Activated naive CD8-positive, alpha-beta T cell (primary cell): ENCODE measurements at regions not wholly inside any gene's neighbourhood (a gene's known extent, or its start where the extent isn't known, plus 50 kb on each side); places are given as distances from the start of the nearest gene placed in this dataset.
"Not testable (repeated sequence)": the region's sequence is repeated elsewhere in the genome, so short reads cannot be mapped to it uniquely, and the experiment has no call there.

ENCODE experiments used
- H3K27ac Mint-ChIP-seq: one replicate; pipeline ENCODE4 v1.8.0; 2021; ENCODE audit warnings: mixed read lengths
- H3K27me3 Mint-ChIP-seq: one replicate; pipeline ENCODE4 v1.8.0; 2021; ENCODE audit warnings: mixed read lengths
- H3K36me3 Mint-ChIP-seq: one replicate; pipeline ENCODE4 v1.8.0; 2021; ENCODE audit warnings: mixed read lengths
- H3K4me1 Mint-ChIP-seq: one replicate; pipeline ENCODE4 v1.8.0; 2021; ENCODE audit warnings: low read depth, mixed read lengths
- H3K4me3 Mint-ChIP-seq: one replicate; pipeline ENCODE4 v1.8.0; 2021; ENCODE audit warnings: mild to moderate bottlenecking, mixed read lengths
- H3K9me3 Mint-ChIP-seq: one replicate; pipeline ENCODE4 v1.8.0; 2021; ENCODE audit warnings: low read depth, mixed read lengths

DNA sequence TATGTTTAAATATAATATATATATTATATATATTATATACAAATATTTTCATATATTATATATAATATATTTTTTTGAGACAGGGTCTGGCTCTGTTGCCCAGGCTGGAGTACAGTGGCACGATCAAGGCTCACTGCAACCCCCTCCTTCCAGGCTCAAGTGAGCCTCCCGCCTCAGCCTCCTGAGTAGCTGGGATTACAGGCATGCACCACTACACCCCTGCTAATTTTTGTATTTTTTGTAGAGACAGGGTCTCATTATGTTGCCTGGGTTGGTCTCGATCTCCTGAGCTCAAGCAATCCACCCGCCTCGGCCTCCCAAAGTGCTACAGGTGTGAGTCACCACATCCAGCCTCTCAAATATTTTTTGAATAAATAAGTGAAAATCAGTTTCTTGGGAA, 215.5 kb downstream of the GATA3 start:
- Mint-ChIP-seq H3K4me3 (no peak overlapping the region), H3K4me1 (no peaks in the 10 kb centered on the region), H3K9me3 (no peaks in the 10 kb centered on the region), H3K27ac (no peak overlapping the region), H3K27me3 (no peaks in the 10 kb centered on the region), H3K36me3 (no peaks in the 10 kb centered on the region)

DNA sequence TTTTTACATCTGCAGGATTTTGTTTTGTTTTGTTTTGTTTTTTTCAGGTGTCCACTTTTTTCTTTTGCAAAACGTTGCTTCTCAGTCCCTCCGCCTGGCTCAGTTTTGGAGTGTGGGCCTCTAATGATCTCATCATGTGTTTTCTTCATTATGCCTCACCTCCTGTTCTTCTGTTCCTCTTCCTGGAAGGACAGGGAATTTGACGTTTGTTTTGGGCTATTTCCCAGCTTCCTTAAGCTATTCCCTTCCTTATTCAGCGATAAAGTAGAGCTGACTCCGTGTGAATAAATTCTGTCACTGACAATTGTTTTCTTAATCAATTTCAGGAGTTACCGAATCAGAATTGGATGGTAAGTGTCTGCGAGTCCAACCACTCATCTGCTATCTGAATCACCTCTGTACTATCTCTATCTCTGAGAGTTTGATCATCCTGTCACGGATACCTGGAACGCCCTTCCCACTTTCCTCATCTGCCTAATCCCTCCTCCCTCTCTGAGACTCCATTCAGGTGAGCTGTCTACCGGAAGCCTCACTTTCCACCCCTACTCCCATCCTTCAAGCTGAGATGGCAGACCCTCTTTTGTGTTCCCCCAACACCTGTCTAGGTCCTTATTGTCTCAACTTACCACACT, 218.4 kb downstream of the GATA3 start:
- Mint-ChIP-seq H3K27me3 (no peaks in the 10 kb centered on the region), H3K36me3 (no peaks in the 10 kb centered on the region), H3K27ac (no peak overlapping the region), H3K4me1 (no peaks in the 10 kb centered on the region), H3K4me3 (no peak overlapping the region), H3K9me3 (no peaks in the 10 kb centered on the region)

DNA sequence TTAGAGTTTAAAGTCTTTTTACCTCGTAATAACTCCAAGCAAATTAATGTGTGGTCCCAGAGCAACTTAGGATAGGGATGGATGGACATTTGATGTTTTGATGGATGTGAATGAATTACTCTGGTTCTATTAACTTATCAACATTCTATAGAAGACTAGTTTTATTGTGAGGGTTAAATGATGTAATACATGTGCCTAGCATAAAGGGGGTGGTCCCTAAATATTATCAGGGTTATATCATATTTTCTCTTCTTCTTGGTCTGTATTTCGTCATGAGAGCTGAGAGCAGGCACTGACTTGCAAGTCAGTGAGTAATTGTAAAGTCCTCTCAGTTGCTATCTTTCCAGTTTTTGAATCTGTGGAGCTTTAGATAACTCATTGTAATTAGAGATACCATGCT, 219.3 kb downstream of the GATA3 start:
- H3K4me3 Mint-ChIP-seq: no peak overlapping the region
- no peaks in the 10 kb centered on the region for H3K36me3 Mint-ChIP-seq
- no peaks in the 10 kb centered on the region for H3K27me3 Mint-ChIP-seq
- no peaks in the 10 kb centered on the region for H3K4me1 Mint-ChIP-seq
- H3K27ac Mint-ChIP-seq: no peak overlapping the region
- H3K9me3 Mint-ChIP-seq: no peaks in the 10 kb centered on the region

DNA sequence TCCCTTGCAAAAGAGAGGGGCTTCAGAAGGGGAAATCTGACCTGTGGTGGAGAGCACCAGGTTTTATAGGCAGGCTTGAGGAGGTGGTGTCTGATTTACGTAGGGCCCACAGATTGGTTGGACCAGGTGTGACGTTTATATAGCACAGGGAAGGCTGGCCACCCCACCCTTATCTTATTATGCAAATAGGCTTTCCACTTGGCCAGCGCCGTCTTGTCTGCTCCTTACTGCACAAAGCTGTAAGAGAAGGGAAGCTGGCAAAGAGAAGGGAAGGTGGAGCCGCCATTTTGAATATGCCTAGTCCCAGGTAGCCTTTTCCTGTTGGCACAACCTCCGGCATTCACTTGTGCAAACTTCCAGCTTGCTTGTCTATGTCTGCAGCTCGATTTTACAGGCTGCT, 221.4 kb downstream of the GATA3 start:
- H3K4me1 Mint-ChIP-seq: no peaks in the 10 kb centered on the region
- H3K36me3 Mint-ChIP-seq: no peaks in the 10 kb centered on the region
- H3K27ac Mint-ChIP-seq: no peak overlapping the region
- no peaks in the 10 kb centered on the region for H3K9me3 Mint-ChIP-seq
- no peak overlapping the region for H3K4me3 Mint-ChIP-seq
- H3K27me3 Mint-ChIP-seq: no peaks in the 10 kb centered on the region

DNA sequence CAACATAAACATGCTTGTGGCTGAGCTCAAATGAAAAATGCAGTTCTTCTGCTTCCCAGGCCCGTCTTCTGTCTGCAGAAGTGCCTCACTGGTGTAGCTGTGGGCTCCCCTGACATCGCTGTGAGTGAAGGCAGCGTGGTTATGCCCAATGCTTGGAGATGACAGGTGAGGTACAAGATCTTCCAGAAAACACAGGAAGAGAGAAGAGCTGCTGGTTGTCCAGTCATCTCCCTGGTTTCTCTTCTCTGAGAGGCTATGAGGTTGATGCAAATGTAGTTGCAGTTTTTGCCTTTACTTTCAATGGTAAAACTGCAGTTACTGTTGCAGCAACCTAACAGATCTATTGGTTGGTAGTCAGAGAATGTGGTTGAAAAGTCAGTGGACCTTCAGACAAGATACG, 223.6 kb downstream of the GATA3 start:
- Mint-ChIP-seq H3K36me3 (no peaks in the 10 kb centered on the region), H3K9me3 (no peaks in the 10 kb centered on the region), H3K27ac (no peak overlapping the region), H3K4me1 (peaks cover 5% of the 10 kb centered on the region), H3K27me3 (no peaks in the 10 kb centered on the region), H3K4me3 (no peak overlapping the region)

DNA sequence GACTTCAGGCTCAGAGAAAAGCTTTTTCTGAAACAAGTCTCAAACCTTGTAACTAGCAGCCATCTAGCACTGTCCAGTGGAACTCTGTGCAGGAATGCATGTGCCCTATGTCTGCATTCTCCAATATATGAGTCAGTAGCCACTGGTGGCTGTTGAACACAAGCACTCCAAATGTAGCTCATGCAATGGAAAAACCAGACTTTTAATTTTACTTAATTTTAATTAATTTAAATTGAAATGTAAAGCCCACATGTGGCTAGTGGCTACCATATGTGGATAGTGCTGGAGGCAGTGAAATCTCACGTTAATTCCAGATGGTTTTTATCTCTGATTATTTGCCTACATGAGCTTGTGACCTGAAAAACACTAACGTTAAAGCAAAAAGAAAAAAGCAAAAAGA, 225.1 kb downstream of the GATA3 start:
- Mint-ChIP-seq H3K4me1 (peaks cover 5% of the 10 kb centered on the region), H3K27ac (no peak overlapping the region), H3K36me3 (peaks cover 3% of the 10 kb centered on the region), H3K9me3 (no peaks in the 10 kb centered on the region), H3K27me3 (no peaks in the 10 kb centered on the region), H3K4me3 (no peak overlapping the region)

DNA sequence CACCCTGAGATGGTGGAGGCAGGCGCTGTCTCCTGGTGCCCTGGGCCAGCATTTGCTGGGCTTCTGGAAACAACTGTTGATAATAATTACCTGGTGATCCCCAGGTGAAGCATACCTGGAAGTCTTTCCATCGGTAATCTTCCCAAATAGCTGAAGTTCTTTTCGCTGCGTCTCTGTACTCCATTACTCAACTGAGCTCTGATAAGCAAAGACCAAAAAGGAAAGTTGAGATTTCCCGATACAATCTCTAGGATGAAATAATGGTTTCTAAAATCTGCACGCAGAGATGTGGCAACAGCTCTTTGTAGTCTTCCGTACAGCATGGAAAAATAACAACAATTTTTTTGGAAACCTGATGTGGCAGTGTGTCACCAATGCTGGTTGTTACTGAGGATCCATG, 226.5 kb downstream of the GATA3 start:
- Mint-ChIP-seq H3K27me3 (no peaks in the 10 kb centered on the region), H3K9me3 (no peaks in the 10 kb centered on the region)

DNA sequence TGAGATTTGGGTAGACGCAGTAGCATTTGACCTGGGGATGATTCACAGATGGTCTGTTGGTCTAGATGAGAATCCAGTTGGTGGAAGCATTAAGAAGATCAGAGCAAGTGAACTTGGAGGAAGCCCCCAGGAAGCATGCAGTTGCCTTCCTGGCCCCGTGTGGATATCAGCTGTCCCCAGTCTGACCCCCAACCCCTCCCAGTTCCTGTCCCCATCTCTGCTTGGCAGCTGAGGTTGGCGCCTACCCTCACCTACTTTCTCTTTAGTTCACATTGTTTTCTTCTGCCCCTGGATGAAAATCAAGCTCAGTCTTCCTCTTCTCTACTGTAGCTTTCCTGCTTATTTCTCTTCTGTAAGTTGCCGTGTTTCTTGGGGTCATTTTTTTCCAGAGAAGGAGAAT, 227.9 kb downstream of the GATA3 start:
- H3K9me3 Mint-ChIP-seq: no peaks in the 10 kb centered on the region
- peaks cover 5% of the 10 kb centered on the region for H3K4me1 Mint-ChIP-seq
- no peak overlapping the region for H3K4me3 Mint-ChIP-seq
- no peak overlapping the region for H3K27ac Mint-ChIP-seq
- peaks cover 3% of the 10 kb centered on the region for H3K36me3 Mint-ChIP-seq
- no peaks in the 10 kb centered on the region for H3K27me3 Mint-ChIP-seq

More for the DNA sequence above, 226.5 kb downstream of the GATA3 start:
- peaks cover 5% of the 10 kb centered on the region for H3K4me1 Mint-ChIP-seq
- H3K4me3 Mint-ChIP-seq: no peak overlapping the region
- peaks cover 3% of the 10 kb centered on the region for H3K36me3 Mint-ChIP-seq
- H3K27ac Mint-ChIP-seq: no peak overlapping the region

DNA sequence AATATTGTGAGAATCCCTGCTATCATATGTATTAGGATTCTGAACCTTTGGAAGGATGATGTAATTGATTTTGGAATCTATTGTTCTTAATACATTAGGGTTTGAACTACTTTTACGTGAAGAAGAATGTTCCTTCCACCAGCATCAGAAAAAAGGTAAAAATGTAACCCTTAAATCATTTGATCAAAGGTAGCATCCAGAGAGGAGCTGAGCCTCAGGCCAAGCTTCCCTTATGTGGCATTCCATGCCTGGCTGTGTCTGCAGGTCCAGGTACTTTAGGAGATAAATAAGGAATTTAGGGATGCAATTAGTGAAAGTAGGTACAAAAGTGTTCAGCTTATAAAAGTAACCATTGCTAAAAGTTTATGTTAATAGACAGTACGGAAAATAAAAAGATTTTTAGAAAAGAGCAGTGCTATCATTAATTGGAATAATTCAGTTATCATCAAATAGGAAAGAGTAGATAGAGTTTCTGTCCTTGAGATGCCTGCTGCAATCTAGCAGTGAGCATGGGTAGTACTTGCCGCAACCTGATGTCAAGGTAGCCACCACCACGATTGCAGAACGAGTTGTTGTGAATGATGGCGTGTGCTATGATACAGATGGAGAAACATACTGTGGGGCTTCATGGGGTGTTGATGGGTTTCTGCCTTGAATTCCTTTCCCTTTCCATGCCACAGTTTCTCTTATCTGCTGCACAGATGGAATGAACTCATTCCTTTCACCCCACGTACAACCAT, 228.8 kb downstream of the GATA3 start:
- H3K27me3 Mint-ChIP-seq: no peaks in the 10 kb centered on the region
- no peak overlapping the region for H3K27ac Mint-ChIP-seq
- H3K4me1 Mint-ChIP-seq: peaks cover 5% of the 10 kb centered on the region
- H3K4me3 Mint-ChIP-seq: no peak overlapping the region
- H3K9me3 Mint-ChIP-seq: no peaks in the 10 kb centered on the region
- H3K36me3 Mint-ChIP-seq: peaks cover 3% of the 10 kb centered on the region

DNA sequence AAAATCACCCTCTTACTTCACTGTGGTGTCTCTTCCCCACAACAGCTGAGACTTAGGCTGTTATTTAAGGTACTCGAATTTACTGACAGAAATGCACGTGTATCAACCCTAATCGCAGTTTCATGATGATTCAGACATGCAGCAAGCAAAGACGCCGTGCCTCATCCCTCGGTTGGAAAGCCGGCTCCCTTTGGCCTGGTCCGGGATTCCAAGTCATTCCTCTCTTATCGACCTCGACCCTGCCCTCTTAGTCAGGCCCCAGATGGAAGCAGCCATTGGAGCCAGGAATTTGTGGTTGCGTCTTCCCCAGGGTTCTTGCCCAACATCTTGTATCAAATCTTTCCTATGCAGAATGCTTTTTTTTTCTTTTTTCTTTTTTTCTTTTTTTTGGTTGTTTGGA, 229.5 kb downstream of the GATA3 start:
- H3K27me3 Mint-ChIP-seq: no peaks in the 10 kb centered on the region

DNA sequence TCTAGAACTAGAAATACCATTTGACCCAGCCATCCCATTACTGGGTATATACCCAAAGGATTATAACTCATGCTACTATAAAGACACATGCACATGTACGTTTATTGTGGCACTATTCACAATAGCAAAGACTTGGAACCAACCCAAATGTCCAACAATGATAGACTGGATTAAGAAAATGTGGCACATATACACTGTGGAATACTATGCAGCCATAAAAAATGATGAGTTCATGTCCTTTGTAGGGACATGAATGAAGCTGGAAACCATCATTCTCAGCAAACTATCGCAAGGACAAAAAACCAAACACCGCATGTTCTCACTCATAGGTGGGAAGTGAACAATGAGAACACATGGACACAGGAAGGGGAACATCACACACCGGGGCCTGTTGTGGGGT, 231.5 kb downstream of the GATA3 start:
- H3K4me1 Mint-ChIP-seq, H3K27me3 Mint-ChIP-seq, H3K27ac Mint-ChIP-seq, H3K4me3 Mint-ChIP-seq, H3K9me3 Mint-ChIP-seq, H3K36me3 Mint-ChIP-seq: not testable (repeated sequence)

More for the DNA sequence above, 229.5 kb downstream of the GATA3 start:
- Mint-ChIP-seq H3K4me3 (no peak overlapping the region), H3K9me3 (no peaks in the 10 kb centered on the region), H3K27ac (no peak overlapping the region), H3K36me3 (peaks cover 3% of the 10 kb centered on the region), H3K4me1 (peaks cover 5% of the 10 kb centered on the region)

DNA sequence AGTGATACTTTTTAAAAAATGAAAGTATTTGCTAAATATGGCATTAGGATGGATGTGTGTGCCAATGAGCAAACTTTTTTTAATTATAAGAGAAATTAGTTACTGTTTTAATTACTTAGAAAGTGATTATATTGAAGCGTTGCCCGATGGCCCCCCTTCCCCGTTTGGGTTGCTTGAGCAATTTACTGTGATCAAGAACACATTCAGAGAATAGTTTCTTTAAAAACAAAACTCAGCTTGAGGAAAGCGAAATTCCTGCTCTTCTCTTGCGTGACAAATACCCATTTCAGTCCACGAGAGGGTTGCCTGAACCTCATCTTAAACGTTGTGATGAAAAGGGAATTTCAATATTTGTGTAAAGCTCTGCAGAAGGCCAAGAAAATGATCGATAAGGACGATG, 234.1 kb downstream of the GATA3 start:
- no peak overlapping the region for H3K4me3 Mint-ChIP-seq
- H3K9me3 Mint-ChIP-seq: no peaks in the 10 kb centered on the region
- H3K4me1 Mint-ChIP-seq: no peaks in the 10 kb centered on the region
- H3K27ac Mint-ChIP-seq: no peak overlapping the region
- peaks cover 3% of the 10 kb centered on the region for H3K36me3 Mint-ChIP-seq
- no peaks in the 10 kb centered on the region for H3K27me3 Mint-ChIP-seq

DNA sequence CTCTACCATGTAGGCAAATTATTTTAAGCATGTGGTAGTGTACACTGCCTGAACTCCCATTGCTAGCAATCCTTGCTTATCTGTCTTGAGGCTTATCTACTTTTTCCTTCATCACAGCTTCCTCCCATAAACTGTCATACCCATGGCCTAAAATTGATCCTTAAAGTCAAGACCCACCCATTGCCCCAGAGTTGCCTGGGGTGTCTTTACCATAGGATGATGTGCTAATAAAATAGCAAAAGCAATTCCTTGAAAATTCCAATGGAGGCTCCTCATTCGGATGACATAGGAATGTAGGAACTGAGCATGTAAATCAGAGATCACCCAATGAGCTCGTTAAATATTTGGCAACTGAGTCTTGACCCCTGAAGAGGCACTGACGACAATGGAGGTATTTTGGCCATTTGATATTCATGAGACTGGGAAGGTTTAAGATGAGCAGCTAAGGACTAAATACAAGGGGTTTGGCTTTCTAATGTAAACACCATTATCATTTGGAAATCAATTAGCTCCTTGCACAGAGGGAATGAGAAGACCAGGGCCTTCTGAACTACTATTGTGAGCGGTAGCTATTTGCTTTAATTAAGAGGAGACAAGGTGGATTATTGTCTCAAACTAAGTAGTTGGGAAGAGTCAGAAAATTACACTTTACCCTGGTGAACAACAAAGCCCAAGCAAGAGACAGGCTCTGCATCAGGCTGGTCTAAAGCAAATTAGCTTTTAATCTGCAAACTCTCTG, 234.9 kb downstream of the GATA3 start:
- H3K9me3 Mint-ChIP-seq: no peaks in the 10 kb centered on the region
- H3K4me3 Mint-ChIP-seq: no peak overlapping the region
- no peaks in the 10 kb centered on the region for H3K4me1 Mint-ChIP-seq
- H3K27me3 Mint-ChIP-seq: no peaks in the 10 kb centered on the region
- H3K36me3 Mint-ChIP-seq: peaks cover 1% of the 10 kb centered on the region
- H3K27ac Mint-ChIP-seq: no peak overlapping the region

DNA sequence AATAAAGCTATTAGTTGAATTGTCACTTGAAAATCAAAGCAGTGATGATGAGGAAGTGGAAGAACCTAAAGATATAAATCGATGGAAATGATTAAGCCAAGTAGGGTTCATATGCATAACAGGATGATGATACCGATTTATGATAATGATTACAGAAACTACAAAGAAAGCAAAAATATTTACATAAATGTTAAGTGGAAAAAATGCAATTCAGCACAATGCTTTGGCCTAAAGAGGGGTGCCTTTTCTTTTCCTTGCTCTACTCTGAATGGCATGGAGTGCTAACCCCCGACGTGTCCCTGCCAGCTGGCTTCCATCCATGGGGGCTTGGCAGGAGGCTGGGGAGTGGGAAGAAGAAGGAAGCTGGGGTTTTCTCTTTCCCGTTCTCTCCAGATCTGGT, 240.3 kb downstream of the GATA3 start:
- Mint-ChIP-seq H3K9me3 (no peaks in the 10 kb centered on the region), H3K27ac (no peak overlapping the region), H3K4me3 (no peak overlapping the region), H3K36me3 (no peaks in the 10 kb centered on the region), H3K27me3 (no peaks in the 10 kb centered on the region), H3K4me1 (peaks cover 2% of the 10 kb centered on the region)

DNA sequence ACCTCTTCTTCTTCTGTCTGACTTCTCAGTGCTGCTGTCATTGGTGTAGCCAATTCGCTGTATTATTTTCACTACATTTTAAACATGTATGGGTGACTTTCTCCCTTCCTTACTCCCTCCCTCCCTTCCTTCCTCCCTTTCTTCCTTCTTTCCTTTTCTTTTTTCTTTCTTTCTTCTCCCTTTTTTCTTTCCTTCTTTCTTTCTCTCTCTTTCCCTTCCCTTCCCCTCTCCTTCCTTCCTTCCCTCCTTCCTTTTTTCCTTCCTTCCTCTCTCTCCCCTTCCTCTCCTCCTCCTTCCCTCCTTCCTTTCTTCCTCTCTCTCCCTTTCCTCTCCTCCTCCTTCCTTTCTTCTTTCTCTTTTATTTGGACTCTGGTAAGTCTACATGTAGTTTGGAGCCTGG, 240.8 kb downstream of the GATA3 start:
- H3K4me1 Mint-ChIP-seq: peaks cover 2% of the 10 kb centered on the region
- no peaks in the 10 kb centered on the region for H3K27me3 Mint-ChIP-seq
- H3K36me3 Mint-ChIP-seq: no peaks in the 10 kb centered on the region
- H3K27ac Mint-ChIP-seq: no peak overlapping the region
- no peak overlapping the region for H3K4me3 Mint-ChIP-seq
- H3K9me3 Mint-ChIP-seq: no peaks in the 10 kb centered on the region
